Mesodermal cell (in vitro differentiated cells): ENCODE measurements at regions not wholly inside any gene's neighbourhood (a gene's known extent, or its start where the extent isn't known, plus 50 kb on each side); places are given as distances from the start of the nearest gene placed in this dataset.

ENCODE experiments used
- H3K27ac ChIP-seq: 2 replicates; pipeline ENCODE4 v1.7.0; 2013; ENCODE audit warnings: mild to moderate bottlenecking, low read depth, low read length, moderate library complexity; ENCODE audit not compliant: severe bottlenecking
- H3K36me3 ChIP-seq: 2 replicates; pipeline ENCODE4 v1.7.1; 2013; ENCODE audit warnings: mild to moderate bottlenecking, low read length, moderate library complexity; ENCODE audit not compliant: control insufficient read depth, insufficient read depth
- H3K4me1 ChIP-seq: one replicate; pipeline ENCODE4 v1.7.1; 2013; ENCODE audit warnings: mild to moderate bottlenecking, low read length; ENCODE audit not compliant: insufficient read depth, control insufficient read depth, poor library complexity, severe bottlenecking
- H3K4me3 ChIP-seq: 2 replicates; pipeline ENCODE4 v1.7.0; 2013; ENCODE audit warnings: low read length, control low read depth, mild to moderate bottlenecking; ENCODE audit not compliant: insufficient read depth, poor library complexity, severe bottlenecking; ENCODE audit errors: extremely low read depth
- H3K9me3 ChIP-seq: 2 replicates; pipeline ENCODE4 v1.7.1; 2013; ENCODE audit warnings: mild to moderate bottlenecking, low read length, moderate library complexity; ENCODE audit not compliant: control insufficient read depth
- WGBS, 2 experiments: methylation state at CpG; one replicate each; pipeline ENCODE4 v1.1.5; 2013; ENCODE audit warnings: missing lambda C conversion rate in 2 of 2; ENCODE audit not compliant: insufficient coverage in 2 of 2; 5-methylcytosine and 5-hydroxymethylcytosine counted together

DNA sequence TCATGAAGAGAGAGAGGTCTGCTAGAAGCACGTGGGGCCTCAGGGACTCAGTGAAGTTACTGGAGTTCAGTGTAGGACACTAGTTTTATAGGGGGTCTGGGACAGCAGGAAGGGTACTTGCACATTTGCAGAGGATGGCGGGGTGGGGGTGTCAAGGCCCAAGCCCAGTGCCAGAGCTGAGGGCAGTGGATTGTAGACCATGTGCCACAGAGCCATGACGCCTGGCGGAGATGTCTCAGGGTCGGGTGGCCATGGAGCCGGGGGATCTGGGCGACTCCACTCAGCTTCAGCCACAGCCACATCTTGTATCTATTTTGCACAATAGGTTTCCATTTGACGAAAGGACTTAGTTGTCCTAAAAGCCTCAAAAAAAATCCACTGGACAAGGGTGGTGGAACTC lies 50.4 kb upstream of the RGMA start:
- no peak overlapping the region for H3K4me3 ChIP-seq
- no peaks in the 10 kb centered on the region for H3K9me3 ChIP-seq
- H3K27ac ChIP-seq = no peak overlapping the region
- no peaks in the 10 kb centered on the region for H3K36me3 ChIP-seq
- no peaks in the 10 kb centered on the region for H3K4me1 ChIP-seq
- 83% methylated on average over 8 of the region's 8 CpGs for WGBS, 2 experiments

DNA sequence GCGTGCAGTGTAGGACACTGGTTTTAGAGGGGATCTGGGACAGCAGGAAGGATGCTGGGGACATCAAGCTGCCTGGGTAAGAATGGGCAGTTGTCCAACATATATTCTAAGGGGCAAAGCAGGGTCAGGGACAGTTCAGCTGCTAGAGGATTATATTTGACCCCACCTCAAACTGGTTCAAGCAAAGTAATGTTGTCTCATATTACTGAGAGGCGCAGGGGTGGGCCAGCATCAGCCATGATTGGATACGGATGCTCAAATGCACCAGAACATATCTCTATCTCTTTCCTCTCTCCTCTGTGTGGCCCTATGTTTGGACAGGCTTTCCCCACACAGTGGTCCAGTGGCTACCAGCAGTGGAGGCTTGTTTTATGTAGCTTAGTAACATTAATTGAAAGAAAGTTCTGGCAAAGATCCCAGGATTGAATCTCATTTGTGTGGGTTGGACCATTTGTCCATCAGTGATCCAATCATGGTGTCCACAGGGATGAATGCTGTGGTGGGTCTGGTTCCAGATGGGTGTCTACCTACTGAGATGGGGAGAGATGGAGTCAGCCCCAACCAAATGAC lies 49.8 kb upstream of the RGMA start:
- Histone ChIP-seq H3K9me3 (no peaks in the 10 kb centered on the region), H3K36me3 (no peaks in the 10 kb centered on the region), H3K4me3 (no peak overlapping the region), H3K4me1 (no peaks in the 10 kb centered on the region), H3K27ac (no peak overlapping the region)
- 90 to 94% methylated on average over 1 to 3 of the region's 3 CpGs for WGBS, 2 experiments
